ENCODE measurements at regions not wholly inside any gene's neighbourhood (a gene's known extent, or its start where the extent isn't known, plus 50 kb on each side); places are given as distances from the start of the nearest gene placed in this dataset.

DNA sequence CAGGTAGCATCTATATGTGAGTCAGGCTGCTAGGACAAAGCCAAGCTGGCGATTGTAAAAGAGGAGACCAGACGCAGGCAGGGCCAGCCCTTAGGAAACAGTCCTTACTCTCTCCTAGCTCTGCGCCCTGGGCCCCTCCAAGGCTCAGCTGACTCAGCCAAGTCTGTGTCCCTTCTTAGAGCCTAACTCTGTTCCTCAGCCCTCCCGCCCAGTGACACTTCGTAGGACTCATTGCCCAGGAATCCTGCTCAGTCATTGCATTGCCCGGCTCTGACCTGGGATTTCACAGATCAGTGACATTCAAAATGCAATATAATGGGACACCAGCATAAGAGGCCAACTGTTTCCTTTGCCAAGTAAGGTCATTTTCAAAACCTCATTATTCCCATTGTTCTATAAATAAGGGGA lies 244.2 kb downstream of the TLE3 start:
- TF ChIP-seq, protein P1, sequence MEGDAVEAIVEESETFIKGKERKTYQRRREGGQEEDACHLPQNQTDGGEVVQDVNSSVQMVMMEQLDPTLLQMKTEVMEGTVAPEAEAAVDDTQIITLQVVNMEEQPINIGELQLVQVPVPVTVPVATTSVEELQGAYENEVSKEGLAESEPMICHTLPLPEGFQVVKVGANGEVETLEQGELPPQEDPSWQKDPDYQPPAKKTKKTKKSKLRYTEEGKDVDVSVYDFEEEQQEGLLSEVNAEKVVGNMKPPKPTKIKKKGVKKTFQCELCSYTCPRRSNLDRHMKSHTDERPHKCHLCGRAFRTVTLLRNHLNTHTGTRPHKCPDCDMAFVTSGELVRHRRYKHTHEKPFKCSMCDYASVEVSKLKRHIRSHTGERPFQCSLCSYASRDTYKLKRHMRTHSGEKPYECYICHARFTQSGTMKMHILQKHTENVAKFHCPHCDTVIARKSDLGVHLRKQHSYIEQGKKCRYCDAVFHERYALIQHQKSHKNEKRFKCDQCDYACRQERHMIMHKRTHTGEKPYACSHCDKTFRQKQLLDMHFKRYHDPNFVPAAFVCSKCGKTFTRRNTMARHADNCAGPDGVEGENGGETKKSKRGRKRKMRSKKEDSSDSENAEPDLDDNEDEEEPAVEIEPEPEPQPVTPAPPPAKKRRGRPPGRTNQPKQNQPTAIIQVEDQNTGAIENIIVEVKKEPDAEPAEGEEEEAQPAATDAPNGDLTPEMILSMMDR (IDR thresholded peaks at IDR 0.05), result no peak
- TF ChIP-seq REST (IDR thresholded peaks at IDR 0.05; ENCODE audit: insufficient read depth in 1 of 2, low read depth in 2 of 2, low read length in 1 of 2), result no peak
